Left lung (tissue), 4 donors: ENCODE measurements at regions not wholly inside any gene's neighbourhood (a gene's known extent, or its start where the extent isn't known, plus 50 kb on each side); places are given as distances from the start of the nearest gene placed in this dataset.
A peak's percentile ranks its signal among the peaks of the same experiment; 100 is the strongest.

Experiments
- ATAC-seq: fragments of 200-7000 bp; cut with Tn5 transposase; one replicate; pipeline ENCODE4 v1.9.1; 2020; ENCODE audit warnings: moderate library complexity
- DNase-seq, 4 donors: peaks; one replicate each; pipeline ENCODE4 v3.0.0-alpha.2; 2013 to 2020
- H3K27ac ChIP-seq, 2 donors: fragments of 200-600 bp; sonication (generic) in 1 of 2; one replicate each; pipeline versions ENCODE4 v1.5.0 to v1.8.0; 2020 to 2021
- H3K27me3 ChIP-seq, 2 donors: fragments of 200-600 bp; sonication (generic) in 1 of 2; one replicate each; pipeline versions ENCODE4 v1.5.0 to v1.8.0; 2020 to 2021
- H3K36me3 ChIP-seq, 2 donors: fragments of 200-600 bp; sonication (generic) in 1 of 2; one replicate each; pipeline versions ENCODE4 v1.5.0 to v1.8.0; 2020 to 2021
- H3K4me1 ChIP-seq, 2 donors: fragments of 200-600 bp; one replicate each; pipeline ENCODE4 v1.8.0; 2021
- H3K4me3 ChIP-seq, 2 donors: fragments of 200-600 bp; sonication (generic) in 1 of 2; one replicate each; pipeline versions ENCODE4 v1.5.0 to v1.8.0; 2020 to 2021; ENCODE audit warnings: mild to moderate bottlenecking in 1 of 2
- H3K9me3 ChIP-seq, 2 donors: fragments of 200-600 bp; sonication (generic) in 1 of 2; one replicate each; pipeline versions ENCODE4 v1.5.0 to v1.8.0; 2020 to 2021
- CTCF ChIP-seq, 2 donors: fragments of 200-600 bp; sonication (generic) in 1 of 2; IDR thresholded peaks; one replicate each; pipeline versions ENCODE4 v1.5.0 to v1.8.0; 2021; ENCODE audit warnings: antibody characterized with exemption in 2 of 2
- intact Hi-C, 2 donors: fragments of 100-400 bp; cut with DNase I; formaldehyde crosslinking; loops; one replicate each; pipeline versions ENCODE4 v1.11.2 to v1.14.2; 2022
- donor health status: DM: no; HTN: yes; CAD: no.
- donor health status: DM: no; HTN: no; CAD: no.

DNA sequence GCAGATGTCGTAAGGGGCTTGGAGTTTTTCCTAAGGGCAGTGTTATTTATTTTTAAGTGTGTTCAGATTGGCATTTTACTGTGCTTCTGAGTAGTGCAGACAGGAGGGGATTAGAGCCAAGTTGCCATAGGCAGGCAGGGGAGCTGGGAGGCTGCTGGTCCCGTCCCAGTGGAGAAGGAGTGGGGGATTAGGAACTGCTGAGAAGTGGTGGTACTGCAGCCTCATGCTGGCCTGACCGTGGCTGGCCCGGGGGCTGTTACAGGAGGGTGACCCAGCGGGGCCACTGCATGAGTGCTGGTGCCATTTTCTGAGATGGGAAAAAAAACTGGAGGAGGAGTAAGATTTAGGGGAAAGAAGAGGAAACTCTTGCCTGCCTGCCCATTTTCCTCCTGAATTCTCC, 52.3 kb upstream of the DLK1 start:
- ATAC-seq (no peak), DNase-seq (no peak)
- intact Hi-C loops: no loop called here
- Histone ChIP-seq H3K27ac (no peak overlapping the region), H3K4me3 (no peak overlapping the region), H3K27me3 (peaks cover 4 to 53% of the 10 kb centered on the region in 2 donors), H3K4me1 (peaks cover 0 to 45% of the 10 kb centered on the region in 2 donors), H3K36me3 (no peaks in the 10 kb centered on the region), H3K9me3 (no peaks in the 10 kb centered on the region)
- TF ChIP-seq CTCF (IDR thresholded peaks at IDR 0.05): no peak

DNA sequence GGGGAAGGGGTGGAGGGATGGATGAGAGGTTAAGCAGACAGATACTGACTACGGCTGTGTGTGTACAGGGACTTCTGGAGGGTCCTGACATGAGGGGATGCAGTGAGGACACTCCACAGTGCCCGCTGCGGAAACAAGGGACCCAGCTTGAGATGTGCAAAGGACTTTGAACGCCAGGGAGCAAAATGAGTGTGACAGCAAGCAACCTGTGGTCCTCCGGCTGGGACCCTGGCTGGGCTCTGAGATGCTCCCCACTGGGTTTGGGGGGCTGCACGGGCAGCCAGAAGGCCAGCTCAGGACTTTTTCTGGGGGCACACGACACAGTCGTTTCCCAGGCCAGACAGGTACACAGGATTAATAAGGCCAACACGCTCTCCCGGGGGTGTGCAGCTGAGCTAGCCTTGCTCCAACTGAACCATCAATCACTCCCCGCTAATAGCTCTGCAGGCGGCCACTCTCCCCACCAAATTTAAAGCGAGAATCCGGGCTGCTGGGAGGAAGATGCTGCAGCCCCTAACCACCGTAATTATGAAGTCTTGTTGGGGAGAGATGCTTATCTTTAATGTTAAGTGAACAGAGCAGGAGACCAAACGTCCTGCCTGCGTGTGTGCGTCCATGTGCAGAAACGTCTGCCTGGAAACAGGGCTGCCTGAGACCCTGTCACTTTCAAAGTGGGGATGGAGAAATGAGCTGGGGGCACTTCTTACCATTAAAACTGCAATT, 51.6 kb upstream of the DLK1 start:
- DNase-seq (peak in 1 of 4 donors; percentile 34), ATAC-seq (no peak)
- Histone ChIP-seq H3K27ac (no peak overlapping the region), H3K27me3 (peaks cover 4 to 50% of the 10 kb centered on the region in 2 donors), H3K4me3 (no peak overlapping the region), H3K9me3 (no peaks in the 10 kb centered on the region), H3K36me3 (no peaks in the 10 kb centered on the region), H3K4me1 (peaks cover 0 to 42% of the 10 kb centered on the region in 2 donors)
- no peak for TF ChIP-seq CTCF (IDR thresholded peaks at IDR 0.05)
- intact Hi-C loops: no loop called here

DNA sequence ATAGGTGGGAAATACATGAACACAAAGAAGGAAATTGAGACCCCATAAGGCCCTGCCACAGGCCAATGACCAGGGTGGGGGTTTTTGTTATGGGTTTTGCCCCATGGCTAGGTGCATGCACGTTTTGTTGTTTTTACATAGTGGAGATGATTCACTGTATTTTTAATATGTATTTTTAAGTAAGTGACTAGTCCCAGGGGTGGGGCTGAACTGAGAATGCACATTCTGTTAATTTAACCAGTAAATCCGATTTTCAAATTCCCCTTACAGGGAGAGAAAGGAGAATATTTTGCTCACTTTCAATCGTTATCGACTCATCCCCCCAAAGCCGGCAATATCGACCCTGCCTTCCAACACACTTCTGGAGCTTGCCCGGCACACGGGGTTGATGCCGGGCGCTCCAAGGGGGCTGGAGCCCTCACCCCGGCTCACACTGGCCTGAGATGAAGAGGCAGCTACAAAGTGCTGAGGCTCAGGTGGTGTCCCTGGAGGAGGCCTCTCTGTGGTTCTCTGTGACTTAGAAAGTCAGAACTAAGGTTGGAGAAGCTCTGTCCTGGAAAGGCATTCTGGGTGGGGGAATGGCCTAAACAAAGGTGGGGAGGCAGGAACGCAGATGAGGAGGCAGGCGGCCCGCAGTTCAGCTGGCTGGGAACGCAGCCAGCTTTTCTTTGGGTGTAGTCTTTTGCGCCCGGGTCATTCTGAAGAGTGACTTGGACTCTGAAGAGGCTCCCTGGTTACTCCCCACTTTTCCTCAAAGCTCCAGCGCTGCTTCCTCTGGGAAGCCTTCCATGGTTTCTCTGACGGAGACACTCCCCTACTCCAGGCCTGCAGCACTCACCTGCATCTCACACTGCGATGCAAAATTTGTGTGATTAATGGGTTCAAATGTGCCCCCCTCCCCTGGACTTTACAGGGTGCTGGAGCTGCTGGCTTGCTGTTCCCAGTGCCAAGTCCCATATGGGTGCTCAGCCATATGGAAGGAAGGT, 50.7 kb upstream of the DLK1 start:
- ATAC-seq (no peak), DNase-seq (no peak)
- no peak for TF ChIP-seq CTCF (IDR thresholded peaks at IDR 0.05)
- H3K27ac ChIP-seq: no peak overlapping the region
- peaks cover 4 to 48% of the 10 kb centered on the region in 2 donors for H3K4me1 ChIP-seq
- H3K27me3 ChIP-seq: peaks cover 4 to 41% of the 10 kb centered on the region in 2 donors
- H3K9me3 ChIP-seq: no peaks in the 10 kb centered on the region
- H3K36me3 ChIP-seq: no peaks in the 10 kb centered on the region
- H3K4me3 ChIP-seq: no peak overlapping the region
- intact Hi-C loops: no loop called here
